ENCODE measurements at regions not wholly inside any gene's neighbourhood (a gene's known extent, or its start where the extent isn't known, plus 50 kb on each side); places are given as distances from the start of the nearest gene placed in this dataset.

DNA sequence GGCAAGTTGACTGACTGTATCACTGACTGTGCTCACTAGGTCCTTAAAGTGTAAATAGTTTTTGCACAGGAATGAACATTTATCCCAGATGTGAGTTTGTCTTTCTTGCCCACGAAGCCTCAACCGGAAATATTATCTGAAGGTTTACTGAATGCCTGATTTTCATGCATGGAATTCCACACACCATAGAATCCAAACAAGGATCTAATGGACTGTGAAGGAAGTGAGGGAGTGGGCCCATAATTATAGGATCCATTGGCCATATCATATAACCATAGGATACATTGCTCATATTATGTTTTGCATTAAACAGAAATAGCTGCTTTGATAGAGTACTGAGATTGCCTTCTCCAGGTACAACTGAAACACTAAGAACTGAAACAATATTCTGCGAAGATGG, 1057.2 kb upstream of the EDIL3 start:
- BruUV-seq (replicated peaks): no TSS peak
- ChIA-PET CTCF (no interaction called here), POLR2A (no interaction called here)
- DNase-seq (ENCODE audit: low read depth, low spot score) (no peak), ATAC-seq (no peak)
- TF ChIP-seq, protein P1, sequence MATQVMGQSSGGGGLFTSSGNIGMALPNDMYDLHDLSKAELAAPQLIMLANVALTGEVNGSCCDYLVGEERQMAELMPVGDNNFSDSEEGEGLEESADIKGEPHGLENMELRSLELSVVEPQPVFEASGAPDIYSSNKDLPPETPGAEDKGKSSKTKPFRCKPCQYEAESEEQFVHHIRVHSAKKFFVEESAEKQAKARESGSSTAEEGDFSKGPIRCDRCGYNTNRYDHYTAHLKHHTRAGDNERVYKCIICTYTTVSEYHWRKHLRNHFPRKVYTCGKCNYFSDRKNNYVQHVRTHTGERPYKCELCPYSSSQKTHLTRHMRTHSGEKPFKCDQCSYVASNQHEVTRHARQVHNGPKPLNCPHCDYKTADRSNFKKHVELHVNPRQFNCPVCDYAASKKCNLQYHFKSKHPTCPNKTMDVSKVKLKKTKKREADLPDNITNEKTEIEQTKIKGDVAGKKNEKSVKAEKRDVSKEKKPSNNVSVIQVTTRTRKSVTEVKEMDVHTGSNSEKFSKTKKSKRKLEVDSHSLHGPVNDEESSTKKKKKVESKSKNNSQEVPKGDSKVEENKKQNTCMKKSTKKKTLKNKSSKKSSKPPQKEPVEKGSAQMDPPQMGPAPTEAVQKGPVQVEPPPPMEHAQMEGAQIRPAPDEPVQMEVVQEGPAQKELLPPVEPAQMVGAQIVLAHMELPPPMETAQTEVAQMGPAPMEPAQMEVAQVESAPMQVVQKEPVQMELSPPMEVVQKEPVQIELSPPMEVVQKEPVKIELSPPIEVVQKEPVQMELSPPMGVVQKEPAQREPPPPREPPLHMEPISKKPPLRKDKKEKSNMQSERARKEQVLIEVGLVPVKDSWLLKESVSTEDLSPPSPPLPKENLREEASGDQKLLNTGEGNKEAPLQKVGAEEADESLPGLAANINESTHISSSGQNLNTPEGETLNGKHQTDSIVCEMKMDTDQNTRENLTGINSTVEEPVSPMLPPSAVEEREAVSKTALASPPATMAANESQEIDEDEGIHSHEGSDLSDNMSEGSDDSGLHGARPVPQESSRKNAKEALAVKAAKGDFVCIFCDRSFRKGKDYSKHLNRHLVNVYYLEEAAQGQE (IDR thresholded peaks at IDR 0.05; ENCODE audit: insufficient read depth in 1 of 2, low read depth in 2 of 2, low read length in 1 of 2): no peak
- no peak for TF ChIP-seq TCF7L2 (IDR thresholded peaks at IDR 0.05; ENCODE audit: low read depth, low read length)
- TF ChIP-seq, protein P2, sequence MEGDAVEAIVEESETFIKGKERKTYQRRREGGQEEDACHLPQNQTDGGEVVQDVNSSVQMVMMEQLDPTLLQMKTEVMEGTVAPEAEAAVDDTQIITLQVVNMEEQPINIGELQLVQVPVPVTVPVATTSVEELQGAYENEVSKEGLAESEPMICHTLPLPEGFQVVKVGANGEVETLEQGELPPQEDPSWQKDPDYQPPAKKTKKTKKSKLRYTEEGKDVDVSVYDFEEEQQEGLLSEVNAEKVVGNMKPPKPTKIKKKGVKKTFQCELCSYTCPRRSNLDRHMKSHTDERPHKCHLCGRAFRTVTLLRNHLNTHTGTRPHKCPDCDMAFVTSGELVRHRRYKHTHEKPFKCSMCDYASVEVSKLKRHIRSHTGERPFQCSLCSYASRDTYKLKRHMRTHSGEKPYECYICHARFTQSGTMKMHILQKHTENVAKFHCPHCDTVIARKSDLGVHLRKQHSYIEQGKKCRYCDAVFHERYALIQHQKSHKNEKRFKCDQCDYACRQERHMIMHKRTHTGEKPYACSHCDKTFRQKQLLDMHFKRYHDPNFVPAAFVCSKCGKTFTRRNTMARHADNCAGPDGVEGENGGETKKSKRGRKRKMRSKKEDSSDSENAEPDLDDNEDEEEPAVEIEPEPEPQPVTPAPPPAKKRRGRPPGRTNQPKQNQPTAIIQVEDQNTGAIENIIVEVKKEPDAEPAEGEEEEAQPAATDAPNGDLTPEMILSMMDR (IDR thresholded peaks at IDR 0.05): no peak
- no peak for TF ChIP-seq POLR2AphosphoS5 (IDR thresholded peaks at IDR 0.05; ENCODE audit: low read depth, low read length)
- TF ChIP-seq SIN3A (IDR thresholded peaks at IDR 0.05; ENCODE audit: borderline replicate concordance, insufficient read depth, low read depth, low read length): no peak
- H3K4me3 ChIP-seq (ENCODE audit: low read depth in 2 of 2, low read length in 2 of 2): no peak overlapping the region
- H3K27me3 ChIP-seq (ENCODE audit: control insufficient read depth, insufficient read depth, low read length): no peaks in the 10 kb centered on the region
- no peaks in the 10 kb centered on the region for H3K36me3 ChIP-seq (ENCODE audit: control insufficient read depth, insufficient read depth, low read length)
- intact Hi-C loops (cut with micrococcal nuclease; ENCODE audit: unreplicated experiment) (no loop called here), in situ Hi-C loops (cut with HindIII; ENCODE audit: low pct_unique_long_range_greater_than_20kb, low sequenced_read_pairs) (no loop called here)
- no peak overlapping the region for H3K27ac ChIP-seq (ENCODE audit: low read length)
- no peaks in the 10 kb centered on the region for H3K9me3 ChIP-seq (ENCODE audit: control insufficient read depth, insufficient read depth, low read depth, low read length)
- H3K4me1 ChIP-seq (ENCODE audit: control insufficient read depth, insufficient read depth, low read length): no peaks in the 10 kb centered on the region; the same call in 1 of the 2 replicates

DNA sequence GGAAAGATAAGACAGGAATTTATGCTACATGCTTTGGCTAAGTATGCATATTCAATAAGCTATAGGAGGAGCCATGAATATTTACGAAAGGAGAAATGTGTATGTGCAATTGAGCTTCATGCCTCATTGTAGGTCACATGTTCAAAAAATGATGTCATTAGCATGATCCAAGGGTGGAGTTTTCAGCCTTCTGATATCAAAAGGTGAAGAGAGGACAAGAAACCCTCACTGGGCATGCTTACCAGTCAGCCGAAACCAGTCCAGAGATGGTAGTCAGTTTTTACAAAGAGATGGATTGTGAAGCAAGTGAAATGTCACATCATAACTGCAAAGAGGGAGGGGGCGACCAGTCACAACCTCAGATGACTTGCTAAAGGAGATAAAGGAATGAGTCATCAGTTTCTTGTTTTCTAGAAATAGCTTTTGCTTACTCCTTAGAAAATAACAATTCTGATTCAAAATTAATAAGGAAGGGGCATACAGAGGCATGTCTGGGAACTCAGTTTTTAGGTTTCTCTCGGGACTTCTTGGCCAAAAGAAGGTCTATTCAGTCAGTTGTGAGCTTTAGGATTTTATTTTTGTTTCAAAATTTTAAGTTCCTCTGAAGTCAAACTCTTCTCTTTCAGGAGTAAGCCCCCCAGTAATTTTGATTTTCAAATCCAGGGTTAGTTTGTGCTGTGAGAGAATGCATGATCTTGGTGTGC, 1067.8 kb upstream of the EDIL3 start:
- no peaks in the 10 kb centered on the region for H3K4me1 ChIP-seq (ENCODE audit: control insufficient read depth, insufficient read depth, low read length)
- H3K9me3 ChIP-seq (ENCODE audit: control insufficient read depth, insufficient read depth, low read depth, low read length): 0 out of 2 replicates have a peak, but pooled peaks cover 3% of the 10 kb centered on the region
- intact Hi-C loops (cut with micrococcal nuclease; ENCODE audit: unreplicated experiment): no loop called here
- H3K4me3 ChIP-seq (ENCODE audit: low read depth in 2 of 2, low read length in 2 of 2): no peak overlapping the region
- no peak for TF ChIP-seq TCF7L2 (IDR thresholded peaks at IDR 0.05; ENCODE audit: low read depth, low read length)
- TF ChIP-seq POLR2AphosphoS5 (IDR thresholded peaks at IDR 0.05; ENCODE audit: low read depth, low read length): no peak
- TF ChIP-seq, protein P1 (IDR thresholded peaks at IDR 0.05; ENCODE audit: insufficient read depth in 1 of 2, low read depth in 2 of 2, low read length in 1 of 2): no peak
- no peak for TF ChIP-seq SIN3A (IDR thresholded peaks at IDR 0.05; ENCODE audit: borderline replicate concordance, insufficient read depth, low read depth, low read length)
- TF ChIP-seq, protein P2 (IDR thresholded peaks at IDR 0.05): no peak
- ChIA-PET CTCF (no interaction called here), POLR2A (no interaction called here)
- no TSS peak for BruUV-seq (replicated peaks)
- H3K27me3 ChIP-seq (ENCODE audit: control insufficient read depth, insufficient read depth, low read length): no peaks in the 10 kb centered on the region
- no peak overlapping the region for H3K27ac ChIP-seq (ENCODE audit: low read length)
- in situ Hi-C loops (cut with HindIII; ENCODE audit: low pct_unique_long_range_greater_than_20kb, low sequenced_read_pairs): no loop called here
- no peak for DNase-seq (ENCODE audit: low read depth, low spot score)
- no peak for ATAC-seq
- H3K36me3 ChIP-seq (ENCODE audit: control insufficient read depth, insufficient read depth, low read length): no peaks in the 10 kb centered on the region

Measured in Panc1 (cell line).